Mesothelial cell of epicardium (in vitro differentiated cells): ENCODE measurements at regions not wholly inside any gene's neighbourhood (a gene's known extent, or its start where the extent isn't known, plus 50 kb on each side); places are given as distances from the start of the nearest gene placed in this dataset.

Source experiments
- DNase-seq, 2 experiments: peaks; one replicate each; pipeline ENCODE4 v3.0.0; 2021; ENCODE audit warnings: low spot score in 2 of 2; ENCODE audit not compliant: unreplicated experiment in 2 of 2
- H3K27ac Mint-ChIP-seq: 2 replicates; pipeline ENCODE4 v1.8.0; 2021; ENCODE audit warnings: mixed read lengths
- H3K27me3 Mint-ChIP-seq: 2 replicates; pipeline ENCODE4 v1.8.0; 2021; ENCODE audit warnings: low read depth, mixed read lengths
- H3K36me3 Mint-ChIP-seq: 2 replicates; pipeline ENCODE4 v1.8.0; 2021; ENCODE audit warnings: mixed read lengths
- H3K4me1 Mint-ChIP-seq: 2 replicates; pipeline ENCODE4 v1.8.0; 2021; ENCODE audit warnings: mixed read lengths
- H3K4me3 Mint-ChIP-seq: 2 replicates; pipeline ENCODE4 v1.8.0; 2021; ENCODE audit warnings: mild to moderate bottlenecking, moderate library complexity, mixed read lengths
- H3K9me3 Mint-ChIP-seq: 2 replicates; pipeline ENCODE4 v1.8.0; 2021; ENCODE audit warnings: mixed read lengths
- CTCF ChIP-seq: fragments of 200-600 bp; sonication (generic); IDR thresholded peaks from one replicate; pipeline ENCODE4 v1.5.0; 2021; ENCODE audit warnings: antibody characterized with exemption; ENCODE audit not compliant: unreplicated experiment

DNA sequence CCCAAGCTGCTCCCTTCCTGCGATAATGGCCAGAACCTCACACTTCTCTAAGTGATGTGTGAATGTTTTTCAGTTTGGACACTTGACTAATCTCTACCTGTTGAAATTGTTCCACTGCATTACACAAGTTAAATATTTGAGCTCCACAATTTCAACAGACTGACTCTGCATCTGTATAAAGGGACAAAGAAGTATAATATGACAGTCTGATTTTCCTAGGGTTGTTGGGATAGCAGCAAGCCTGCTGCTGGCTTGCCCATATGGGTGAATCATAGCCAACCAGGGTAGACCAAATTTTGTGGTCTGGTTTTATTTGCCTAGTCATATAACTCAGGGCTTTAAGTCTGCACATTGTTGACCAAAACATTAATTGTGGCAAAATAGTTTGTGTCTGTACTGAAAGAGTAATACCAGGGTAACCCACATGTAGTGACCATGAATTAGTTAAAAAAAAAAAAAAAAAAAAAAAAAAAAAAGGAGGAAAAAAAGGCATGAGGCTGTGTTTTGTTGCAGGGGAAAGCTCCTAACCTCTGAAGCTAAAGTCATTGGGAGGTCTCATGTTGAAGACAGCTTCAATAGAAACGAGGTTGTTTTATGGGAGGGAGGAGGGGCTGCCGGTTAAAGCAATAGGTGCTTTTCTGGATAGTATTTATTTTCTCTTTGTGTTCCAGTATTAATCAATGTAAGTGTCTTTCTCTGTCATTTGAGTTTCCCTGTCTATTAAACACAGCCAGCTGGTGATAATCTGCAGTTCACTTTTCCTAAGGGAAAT, 534.2 kb downstream of the RAB28 start:
- no peak overlapping the region for H3K27ac Mint-ChIP-seq
- no peaks in the 10 kb centered on the region for H3K36me3 Mint-ChIP-seq
- DNase-seq: no peak
- H3K27me3 Mint-ChIP-seq: no peaks in the 10 kb centered on the region
- TF ChIP-seq CTCF: no peak
- no peak overlapping the region for H3K4me3 Mint-ChIP-seq
- H3K4me1 Mint-ChIP-seq: no peaks in the 10 kb centered on the region
- no peaks in the 10 kb centered on the region for H3K9me3 Mint-ChIP-seq

- no peak for DNase-seq
- Mint-ChIP-seq H3K27me3 (no peaks in the 10 kb centered on the region), H3K4me3 (no peak overlapping the region), H3K9me3 (peaks cover 6% of the 10 kb centered on the region), H3K36me3 (no peaks in the 10 kb centered on the region), H3K27ac (no peak overlapping the region), H3K4me1 (no peaks in the 10 kb centered on the region)
- no peak for TF ChIP-seq CTCF
Observed at GRCh38 chr4:12943069-12943468, 541.1 kb downstream of the RAB28 start.

- TF ChIP-seq CTCF: no peak
Observed at GRCh38 chr4:12933760-12934221, 550.3 kb downstream of the RAB28 start.

GRCh38 chr4:12932203-12932788, 551.8 kb downstream of the RAB28 start:
- TF ChIP-seq CTCF: no peak
- no peak overlapping the region for H3K27ac Mint-ChIP-seq
- peaks cover 3% of the 10 kb centered on the region for H3K27me3 Mint-ChIP-seq
- H3K4me1 Mint-ChIP-seq: no peaks in the 10 kb centered on the region
- H3K4me3 Mint-ChIP-seq: no peak overlapping the region
- no peaks in the 10 kb centered on the region for H3K36me3 Mint-ChIP-seq
- peaks cover 9% of the 10 kb centered on the region for H3K9me3 Mint-ChIP-seq
- DNase-seq: no peak

More at GRCh38 chr4:12933760-12934221, 550.3 kb downstream of the RAB28 start:
- Mint-ChIP-seq H3K27me3 (peaks cover 3% of the 10 kb centered on the region), H3K4me3 (no peak overlapping the region), H3K9me3 (peaks cover 9% of the 10 kb centered on the region), H3K4me1 (no peaks in the 10 kb centered on the region), H3K36me3 (no peaks in the 10 kb centered on the region), H3K27ac (no peak overlapping the region)
- DNase-seq: no peak

DNA sequence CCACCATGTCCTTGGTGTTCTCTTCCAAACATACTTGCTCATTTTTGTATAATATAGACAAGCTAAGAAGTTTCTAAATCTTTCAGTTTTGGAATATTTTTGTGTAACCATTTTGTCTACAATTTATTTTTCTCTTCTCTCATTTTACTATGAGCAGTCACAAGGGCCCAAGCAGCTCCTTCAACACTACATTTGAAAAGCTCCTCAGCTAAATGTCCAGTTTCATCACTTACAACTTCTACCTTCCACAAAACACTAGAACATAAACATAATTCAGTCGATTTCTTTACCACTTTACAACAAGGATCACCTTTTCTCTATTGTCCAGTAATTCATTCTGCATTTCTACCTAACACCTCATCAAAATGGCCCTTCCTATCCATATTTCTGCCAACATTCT, 554.4 kb downstream of the RAB28 start:
- no peak for DNase-seq
- TF ChIP-seq CTCF: no peak
- peaks cover 7% of the 10 kb centered on the region for H3K4me1 Mint-ChIP-seq
- no peaks in the 10 kb centered on the region for H3K36me3 Mint-ChIP-seq
- H3K4me3 Mint-ChIP-seq: no peak overlapping the region
- H3K27ac Mint-ChIP-seq: no peak overlapping the region
- H3K27me3 Mint-ChIP-seq: no peaks in the 10 kb centered on the region
- peaks cover 9% of the 10 kb centered on the region for H3K9me3 Mint-ChIP-seq
